ENCODE measurements at regions not wholly inside any gene's neighbourhood (a gene's known extent, or its start where the extent isn't known, plus 50 kb on each side); places are given as distances from the start of the nearest gene placed in this dataset.

- no peak for TF ChIP-seq YY1 (IDR thresholded peaks at IDR 0.05; ENCODE audit: insufficient read depth, insufficient read length)
- TF ChIP-seq ZNF274 (IDR thresholded peaks at IDR 0.05; ENCODE audit: low read depth, low read length) = no peak
- no peak for TF ChIP-seq SUZ12 (IDR thresholded peaks at IDR 0.05; ENCODE audit: extremely low read depth, insufficient read depth, insufficient read length)
Measured at GRCh38 chr13:97534540-97534939, 100.6 kb downstream of the RAP2A start.

Measured in NT2/D1 (cell line).